Duodenal mucosa (tissue), 2 donors: ENCODE measurements at regions not wholly inside any gene's neighbourhood (a gene's known extent, or its start where the extent isn't known, plus 50 kb on each side); places are given as distances from the start of the nearest gene placed in this dataset.

Experiments used
- H3K27ac ChIP-seq: one replicate; pipeline ENCODE4 v1.7.0; 2013; ENCODE audit warnings: low read depth, low read length
- H3K27me3 ChIP-seq, 2 donors: one replicate each; pipeline ENCODE4 v1.7.0; 2013; ENCODE audit warnings: low read length in 2 of 2, control low read depth in 1 of 2; ENCODE audit not compliant: insufficient read depth in 2 of 2, control insufficient read depth in 1 of 2
- H3K36me3 ChIP-seq, 2 donors: one replicate each; pipeline ENCODE4 v1.7.0; 2013; ENCODE audit warnings: low read length in 2 of 2, control low read depth in 1 of 2; ENCODE audit not compliant: insufficient read depth in 2 of 2, control insufficient read depth in 1 of 2
- H3K4me1 ChIP-seq, 2 donors: one replicate each; pipeline ENCODE4 v1.7.0; 2013; ENCODE audit warnings: low read length in 2 of 2, control low read depth in 1 of 2; ENCODE audit not compliant: insufficient read depth in 2 of 2, control insufficient read depth in 1 of 2
- H3K4me3 ChIP-seq, 2 donors: one replicate each; pipeline ENCODE4 v1.7.0; 2013; ENCODE audit warnings: low read length in 2 of 2, low read depth in 1 of 2
- H3K9ac ChIP-seq, 2 donors: one replicate each; pipeline ENCODE4 v1.7.0; 2013; ENCODE audit warnings: low read length in 2 of 2, low read depth in 1 of 2
- H3K9me3 ChIP-seq, 2 donors: one replicate each; pipeline ENCODE4 v1.7.0; 2013; ENCODE audit warnings: low read length in 2 of 2, control low read depth in 1 of 2; ENCODE audit not compliant: control insufficient read depth in 1 of 2

DNA sequence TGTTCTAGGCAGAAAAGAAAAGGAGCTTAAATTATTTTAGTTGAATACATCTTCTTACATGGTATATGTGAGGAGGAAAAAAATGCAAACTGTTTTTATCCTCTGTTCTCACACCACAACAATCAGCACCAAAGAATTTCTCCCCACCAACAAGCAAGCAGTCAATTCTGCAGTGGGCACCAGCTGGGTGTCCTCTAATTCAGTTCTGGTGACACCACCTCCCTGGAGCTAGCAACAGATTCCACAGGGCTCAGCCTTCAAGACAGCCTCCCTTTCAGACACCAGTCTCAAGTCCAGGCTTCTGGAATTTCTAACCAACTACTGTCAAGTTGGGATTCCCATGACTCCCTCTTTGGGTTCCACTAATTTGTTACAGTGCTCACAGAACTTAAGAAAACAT, 490.2 kb upstream of the IGFBP3 start:
- Histone ChIP-seq H3K27ac (no peak overlapping the region), H3K4me1 (no peaks in the 10 kb centered on the region), H3K27me3 (no peaks in the 10 kb centered on the region), H3K4me3 (no peak overlapping the region), H3K36me3 (no peaks in the 10 kb centered on the region), H3K9me3 (no peaks in the 10 kb centered on the region), H3K9ac (no peak overlapping the region)

DNA sequence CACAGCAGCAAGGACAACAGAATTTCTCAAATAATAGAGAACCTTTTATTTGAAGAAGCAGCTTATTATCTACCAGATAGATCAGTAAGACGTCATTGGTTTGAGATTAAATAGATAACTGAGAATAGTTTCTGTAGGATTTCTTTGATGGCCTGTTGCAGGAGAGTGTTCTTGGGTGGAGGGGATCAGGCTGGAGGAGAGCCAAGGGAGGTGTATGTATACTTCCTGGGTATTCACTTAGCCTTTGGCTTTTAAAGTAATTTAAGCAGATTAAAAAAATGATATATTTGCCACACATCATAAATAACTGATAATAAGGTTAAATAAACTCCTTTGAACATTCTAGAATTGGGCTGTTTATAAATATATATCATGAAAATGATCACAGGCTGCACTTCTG, 486.1 kb upstream of the IGFBP3 start:
- Histone ChIP-seq H3K4me3 (no peak overlapping the region), H3K36me3 (no peaks in the 10 kb centered on the region), H3K9ac (no peak overlapping the region)

DNA sequence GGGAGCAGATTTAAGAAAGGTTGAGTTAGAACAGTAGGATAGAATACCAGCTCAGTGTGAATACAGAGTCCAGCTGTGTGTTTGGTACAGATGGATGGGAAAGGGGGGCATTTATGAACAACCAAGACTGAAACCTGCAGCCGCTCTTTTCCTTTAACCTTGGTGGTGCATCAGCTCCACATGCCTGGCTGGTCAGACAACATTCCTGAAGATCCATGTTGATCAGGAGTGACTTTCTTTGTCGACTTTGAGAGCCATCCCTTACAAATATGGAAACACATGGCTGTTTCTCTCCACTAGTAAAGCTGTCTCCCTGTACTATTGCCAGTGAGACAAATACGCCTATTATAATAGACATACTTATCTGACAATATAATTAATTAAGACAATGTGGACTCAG, 476.5 kb upstream of the IGFBP3 start:
- no peaks in the 10 kb centered on the region for H3K9me3 ChIP-seq
- no peaks in the 10 kb centered on the region for H3K27me3 ChIP-seq
- H3K36me3 ChIP-seq, result no peaks in the 10 kb centered on the region
- H3K27ac ChIP-seq, result no peak overlapping the region
- H3K4me3 ChIP-seq, result no peak overlapping the region
- no peaks in the 10 kb centered on the region for H3K4me1 ChIP-seq
- no peak overlapping the region for H3K9ac ChIP-seq

More for the DNA sequence above, 486.1 kb upstream of the IGFBP3 start:
- Histone ChIP-seq H3K27ac (no peak overlapping the region), H3K9me3 (no peaks in the 10 kb centered on the region), H3K27me3 (no peaks in the 10 kb centered on the region), H3K4me1 (no peaks in the 10 kb centered on the region)

GRCh38 chr7:46396481-46396880, 475.4 kb upstream of the IGFBP3 start:
- H3K4me1 ChIP-seq, result no peaks in the 10 kb centered on the region
- no peak overlapping the region for H3K27ac ChIP-seq
- H3K36me3 ChIP-seq, result no peaks in the 10 kb centered on the region
- no peaks in the 10 kb centered on the region for H3K27me3 ChIP-seq
- no peaks in the 10 kb centered on the region for H3K9me3 ChIP-seq
- H3K4me3 ChIP-seq, result no peak overlapping the region
- H3K9ac ChIP-seq, result no peak overlapping the region

- H3K4me1 ChIP-seq, result no peaks in the 10 kb centered on the region
These were observed 472.1 kb upstream of the IGFBP3 start for GRCh38 chr7:46393142-46393541.

GRCh38 chr7:46391231-46392201, 470.4 kb upstream of the IGFBP3 start:
- Histone ChIP-seq H3K4me3 (no peak overlapping the region), H3K9me3 (no peaks in the 10 kb centered on the region), H3K36me3 (no peaks in the 10 kb centered on the region), H3K4me1 (no peaks in the 10 kb centered on the region), H3K9ac (no peak overlapping the region), H3K27ac (no peak overlapping the region), H3K27me3 (no peaks in the 10 kb centered on the region)

More at GRCh38 chr7:46393142-46393541, 472.1 kb upstream of the IGFBP3 start:
- H3K9ac ChIP-seq, result no peak overlapping the region
- no peak overlapping the region for H3K4me3 ChIP-seq
- no peaks in the 10 kb centered on the region for H3K27me3 ChIP-seq
- H3K36me3 ChIP-seq, result no peaks in the 10 kb centered on the region
- H3K27ac ChIP-seq, result no peak overlapping the region
- H3K9me3 ChIP-seq, result no peaks in the 10 kb centered on the region

DNA sequence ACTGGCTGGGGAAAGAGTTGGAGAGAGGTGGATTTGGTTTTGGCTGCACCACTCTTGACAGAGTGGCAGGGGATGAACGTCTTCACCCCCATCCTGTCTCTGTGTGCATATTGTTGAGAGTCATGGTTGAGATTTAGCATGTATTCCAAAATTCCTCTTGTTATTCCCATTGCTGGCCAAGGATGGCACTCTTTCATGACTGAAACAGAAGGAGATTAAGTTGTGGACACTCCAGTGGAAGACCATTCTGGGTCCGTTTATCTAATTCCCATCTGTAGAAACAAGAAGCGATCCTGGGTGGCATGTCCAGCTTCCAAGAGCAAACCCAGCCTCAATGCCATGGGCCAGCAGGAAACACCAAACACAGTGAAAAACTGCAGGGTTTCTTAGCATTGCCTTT, 469.0 kb upstream of the IGFBP3 start:
- Histone ChIP-seq H3K4me3 (no peak overlapping the region), H3K36me3 (no peaks in the 10 kb centered on the region), H3K9me3 (no peaks in the 10 kb centered on the region), H3K27me3 (no peaks in the 10 kb centered on the region), H3K4me1 (no peaks in the 10 kb centered on the region), H3K27ac (no peak overlapping the region), H3K9ac (no peak overlapping the region)

DNA sequence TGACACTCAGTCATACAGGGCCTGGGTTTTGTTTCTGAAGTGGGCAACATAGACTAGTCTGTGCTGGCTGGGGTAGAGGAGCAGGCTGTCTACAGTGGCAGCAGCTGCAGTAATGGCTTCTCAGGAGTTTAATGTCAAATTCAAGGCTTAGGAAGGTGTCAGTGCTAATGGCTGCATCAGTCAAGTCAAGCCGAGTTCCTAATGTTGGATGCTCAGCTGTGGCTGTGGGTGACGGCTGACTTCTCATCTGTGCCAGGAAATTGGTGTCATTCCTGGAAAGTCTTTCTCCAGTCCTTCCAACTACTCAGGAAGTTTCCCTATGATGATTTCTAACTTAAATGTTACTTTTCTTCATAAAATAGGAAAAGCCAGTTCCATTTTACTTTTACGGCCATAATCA, 468.1 kb upstream of the IGFBP3 start:
- H3K36me3 ChIP-seq, result no peaks in the 10 kb centered on the region

GRCh38 chr7:46387646-46388045, 466.6 kb upstream of the IGFBP3 start:
- H3K9me3 ChIP-seq, result no peaks in the 10 kb centered on the region
- H3K27ac ChIP-seq, result no peak overlapping the region
- H3K27me3 ChIP-seq, result no peaks in the 10 kb centered on the region
- H3K4me1 ChIP-seq, result no peaks in the 10 kb centered on the region
- H3K4me3 ChIP-seq, result no peak overlapping the region
- no peak overlapping the region for H3K9ac ChIP-seq
- H3K36me3 ChIP-seq, result no peaks in the 10 kb centered on the region

More for the DNA sequence above, 468.1 kb upstream of the IGFBP3 start:
- H3K27ac ChIP-seq, result no peak overlapping the region
- H3K9ac ChIP-seq, result no peak overlapping the region
- no peaks in the 10 kb centered on the region for H3K27me3 ChIP-seq
- H3K4me3 ChIP-seq, result no peak overlapping the region
- H3K4me1 ChIP-seq, result no peaks in the 10 kb centered on the region
- H3K9me3 ChIP-seq, result no peaks in the 10 kb centered on the region

DNA sequence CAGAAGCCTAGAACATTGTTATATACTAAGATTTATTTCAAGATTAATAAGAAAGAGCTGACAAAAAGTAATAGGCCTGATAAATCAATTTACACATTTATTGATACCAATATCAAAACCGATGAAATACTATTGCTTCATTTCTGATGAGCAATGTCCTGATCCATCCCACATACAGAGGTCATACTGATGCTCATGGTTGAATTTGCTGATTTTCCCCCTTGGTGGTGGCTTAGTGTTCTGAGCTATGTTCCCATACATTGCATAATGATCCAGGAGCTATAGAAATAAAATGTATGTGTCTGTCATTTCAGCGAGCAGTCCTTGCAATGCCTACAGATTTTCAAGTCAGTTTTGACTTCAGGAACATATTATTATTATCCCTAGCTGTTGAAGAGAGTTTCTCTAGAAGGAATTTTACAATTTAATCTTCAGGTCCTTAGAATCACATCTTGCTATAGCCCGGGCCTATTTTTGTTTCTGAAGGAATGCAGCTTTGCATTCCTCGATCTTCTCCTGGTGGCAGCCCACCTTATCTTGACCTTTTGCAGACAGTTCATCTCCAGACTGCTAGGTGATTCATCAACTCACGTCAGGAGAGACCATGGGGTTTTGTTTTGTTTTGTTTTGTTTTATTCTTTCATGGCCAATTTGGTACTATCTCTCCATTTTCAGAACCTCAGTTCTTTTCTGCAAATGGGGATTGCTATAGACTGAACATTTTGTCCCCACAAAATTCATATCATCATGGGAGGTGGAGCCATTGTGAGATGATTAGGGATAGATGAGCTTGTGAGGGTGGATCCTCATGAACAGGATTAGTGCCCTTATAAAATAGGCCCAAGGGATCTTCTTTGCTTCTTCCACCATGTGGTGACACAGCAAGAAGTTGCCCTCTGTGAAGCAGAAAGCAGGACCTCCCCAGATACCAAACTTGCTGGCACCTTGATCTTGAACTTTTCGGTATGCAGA, 465.6 kb upstream of the IGFBP3 start:
- H3K36me3 ChIP-seq, result no peaks in the 10 kb centered on the region
- no peaks in the 10 kb centered on the region for H3K9me3 ChIP-seq
- no peaks in the 10 kb centered on the region for H3K4me1 ChIP-seq
- no peak overlapping the region for H3K27ac ChIP-seq
- H3K9ac ChIP-seq, result no peak overlapping the region
- H3K27me3 ChIP-seq, result no peaks in the 10 kb centered on the region
- H3K4me3 ChIP-seq, result no peak overlapping the region
